Common myeloid progenitor, CD34-positive (primary cell): ENCODE measurements at regions not wholly inside any gene's neighbourhood (a gene's known extent, or its start where the extent isn't known, plus 50 kb on each side); places are given as distances from the start of the nearest gene placed in this dataset.

Experiments
- CTCF ChIA-PET: fragments of 350-600 bp; sonication (Branson Sonifier 250); formaldehyde crosslinking; loops from one replicate; lab custom pipeline; 2021; ENCODE audit warnings: antibody characterized with exemption; lab: Charles Lee
- POLR2A ChIA-PET: fragments of 350-600 bp; sonication (Branson Sonifier 250); formaldehyde crosslinking; loops from one replicate; lab custom pipeline; 2021; ENCODE audit warnings: antibody characterized with exemption; lab: Charles Lee
- DNase-seq, 3 donors: peaks; one replicate each; pipeline versions ENCODE4 v3.0.0 to v3.0.0-alpha.2; 2013
- H3K27ac ChIP-seq, 2 experiments: 1 replicate in 1 of 2; 2 replicates in 1 of 2; pipeline ENCODE4 v1.7.0; 2013; ENCODE audit warnings: inconsistent platforms in 2 of 2, low read length in 2 of 2, mild to moderate bottlenecking in 2 of 2, low read depth in 1 of 2, moderate library complexity in 1 of 2; ENCODE audit not compliant: severe bottlenecking in 2 of 2, insufficient read depth in 1 of 2, poor library complexity in 1 of 2
- H3K27me3 ChIP-seq, 5 experiments: replicated peaks in 2 of 5; 1 replicate in 3 of 5; 2 replicates in 2 of 5; pipeline versions ENCODE4 v1.6.1 to v1.7.0; 2013; ENCODE audit warnings: low read length in 4 of 5, mild to moderate bottlenecking in 2 of 5, moderate library complexity in 2 of 5, inconsistent platforms in 1 of 5; ENCODE audit not compliant: insufficient read depth in 5 of 5, control insufficient read depth in 4 of 5
- H3K36me3 ChIP-seq, 4 experiments: 1 replicate in 2 of 4; 2 replicates in 2 of 4; pipeline versions ENCODE4 v1.6.1 to v1.7.0; 2013; ENCODE audit warnings: low read length in 3 of 4, control low read depth in 1 of 4, mild to moderate bottlenecking in 1 of 4; ENCODE audit not compliant: control insufficient read depth in 4 of 4, insufficient read depth in 4 of 4
- H3K4me1 ChIP-seq, 4 experiments: 1 replicate in 3 of 4; 2 replicates in 1 of 4; pipeline versions ENCODE4 v1.6.1 to v1.7.1; 2013; ENCODE audit warnings: low read length in 3 of 4, mild to moderate bottlenecking in 3 of 4, control low read depth in 1 of 4, inconsistent platforms in 1 of 4, moderate library complexity in 1 of 4; ENCODE audit not compliant: control insufficient read depth in 4 of 4, insufficient read depth in 4 of 4; ENCODE audit errors: control extremely low read depth in 1 of 4
- H3K4me3 ChIP-seq, 7 experiments: 1 replicate in 4 of 7; 2 replicates in 3 of 7; pipeline versions ENCODE4 v1.5.1 to v1.7.0; 2013; ENCODE audit warnings: mild to moderate bottlenecking in 7 of 7, low read length in 6 of 7, moderate library complexity in 6 of 7, inconsistent platforms in 2 of 7, low read depth in 2 of 7, control low read depth in 1 of 7; ENCODE audit not compliant: insufficient read depth in 4 of 7, control insufficient read depth in 1 of 7; ENCODE audit errors: extremely low read depth in 1 of 7
- H3K9me3 ChIP-seq, 5 experiments: 1 replicate in 4 of 5; 2 replicates in 1 of 5; pipeline versions ENCODE4 v1.6.1 to v1.7.1; 2013; ENCODE audit warnings: low read length in 4 of 5, mild to moderate bottlenecking in 2 of 5, inconsistent platforms in 1 of 5, low read depth in 1 of 5, moderate library complexity in 1 of 5; ENCODE audit not compliant: control insufficient read depth in 4 of 5, insufficient read depth in 2 of 5; ENCODE audit errors: control extremely low read depth in 1 of 5
- WGBS: methylation state at CpG from one replicate; pipeline ENCODE4 v1.1.5; 2013; ENCODE audit not compliant: insufficient coverage; 5-methylcytosine and 5-hydroxymethylcytosine counted together

GRCh38 chr5:125269926-125270325, 523.5 kb upstream of the ZNF608 start:
- no peaks in the 10 kb centered on the region for H3K27me3 ChIP-seq
- no peaks in the 10 kb centered on the region for H3K9me3 ChIP-seq
- no peak overlapping the region for H3K4me3 ChIP-seq
- no peaks in the 10 kb centered on the region for H3K36me3 ChIP-seq
- H3K27ac ChIP-seq: no peak overlapping the region
- POLR2A ChIA-PET: no interaction called here
- DNase-seq: no peak
- peaks cover 0 to 17% (median 2%) of the 10 kb centered on the region in 4 experiments for H3K4me1 ChIP-seq
- 100% methylated on average over 2 of the region's 4 CpGs for WGBS
- CTCF ChIA-PET: no interaction called here

- Histone ChIP-seq H3K36me3 (no peaks in the 10 kb centered on the region), H3K27ac (no peak overlapping the region), H3K4me1 (peaks cover 0 to 17% (median 2%) of the 10 kb centered on the region in 4 experiments), H3K27me3 (no peaks in the 10 kb centered on the region), H3K9me3 (no peaks in the 10 kb centered on the region), H3K4me3 (no peak overlapping the region)
- ChIA-PET CTCF (no interaction called here), POLR2A (no interaction called here)
- peak; percentile 23 to 78 (median 69) for DNase-seq
- WGBS: 15% methylated on average over 4 of the region's 4 CpGs
Observed at GRCh38 chr5:125272357-125272756, 525.9 kb upstream of the ZNF608 start.

- no peak overlapping the region for H3K4me3 ChIP-seq
- CTCF ChIA-PET: no interaction called here
- POLR2A ChIA-PET: no interaction called here
- no peaks in the 10 kb centered on the region for H3K27me3 ChIP-seq
- WGBS: no CpG with 5 or more reads among the region's 1 CpG
- no peaks in the 10 kb centered on the region for H3K9me3 ChIP-seq
- no peak overlapping the region for H3K27ac ChIP-seq
- peaks cover 0 to 17% (median 2%) of the 10 kb centered on the region in 4 experiments for H3K4me1 ChIP-seq
- no peak for DNase-seq
- no peaks in the 10 kb centered on the region for H3K36me3 ChIP-seq
Observed at GRCh38 chr5:125274211-125274610, 527.8 kb upstream of the ZNF608 start.

- WGBS: no CpG with 5 or more reads among the region's 1 CpG
Observed at GRCh38 chr5:125274938-125275724, 528.7 kb upstream of the ZNF608 start.

GRCh38 chr5:125275725-125276090, 529.3 kb upstream of the ZNF608 start:
- Histone ChIP-seq H3K4me3 (no peak overlapping the region), H3K36me3 (no peaks in the 10 kb centered on the region), H3K9me3 (no peaks in the 10 kb centered on the region), H3K27me3 (no peaks in the 10 kb centered on the region), H3K4me1 (peaks cover 0 to 17% (median 2%) of the 10 kb centered on the region in 4 experiments), H3K27ac (no peak overlapping the region)
- no peak for DNase-seq
- POLR2A ChIA-PET: interaction anchor here (0.7 kb wide), 1 partner anchor 68 kb away, joined by 3 read pairs; no protein-coding TSS in a partner anchor
- WGBS: 90% methylated on average over 1 of the region's 3 CpGs
- CTCF ChIA-PET: interaction anchor here (0.9 kb wide), 1 partner anchor 11 kb away, joined by 3 read pairs; no protein-coding TSS in a partner anchor

More at GRCh38 chr5:125274938-125275724, 528.7 kb upstream of the ZNF608 start:
- Histone ChIP-seq H3K27ac (no peak overlapping the region), H3K27me3 (no peaks in the 10 kb centered on the region), H3K36me3 (no peaks in the 10 kb centered on the region), H3K4me3 (no peak overlapping the region), H3K9me3 (no peaks in the 10 kb centered on the region), H3K4me1 (peaks cover 0 to 17% (median 2%) of the 10 kb centered on the region in 4 experiments)
- ChIA-PET POLR2A (no interaction called here), CTCF (interaction anchor here (0.9 kb wide), 1 partner anchor 11 kb away, joined by 3 read pairs; no protein-coding TSS in a partner anchor)
- no peak for DNase-seq

- Histone ChIP-seq H3K27me3 (no peaks in the 10 kb centered on the region), H3K36me3 (no peaks in the 10 kb centered on the region), H3K9me3 (no peaks in the 10 kb centered on the region), H3K4me1 (peaks cover 0 to 17% (median 2%) of the 10 kb centered on the region in 4 experiments), H3K4me3 (no peak overlapping the region), H3K27ac (no peak overlapping the region)
- WGBS: 92% methylated on average over 2 of the region's 2 CpGs
- ChIA-PET POLR2A (interaction anchor here (0.7 kb wide), 1 partner anchor 68 kb away, joined by 3 read pairs; no protein-coding TSS in a partner anchor), CTCF (no interaction called here)
- no peak for DNase-seq
Observed at GRCh38 chr5:125276096-125276495, 529.7 kb upstream of the ZNF608 start.

GRCh38 chr5:125277494-125278154, 531.2 kb upstream of the ZNF608 start:
- DNase-seq: no peak
- 100% methylated on average over 1 of the region's 3 CpGs for WGBS
- H3K36me3 ChIP-seq: no peaks in the 10 kb centered on the region
- H3K9me3 ChIP-seq: no peaks in the 10 kb centered on the region
- ChIA-PET POLR2A (no interaction called here), CTCF (no interaction called here)
- peaks cover 0 to 5% (median 0%) of the 10 kb centered on the region in 4 experiments for H3K4me1 ChIP-seq
- no peaks in the 10 kb centered on the region for H3K27me3 ChIP-seq
- no peak overlapping the region for H3K27ac ChIP-seq
- H3K4me3 ChIP-seq: no peak overlapping the region
